Stimulated activated CD4-positive, alpha-beta T cell treated with anti-CD3 and anti-CD28 coated beads, TNF-alpha, amount 100 ng/mL, for 48 hours (primary cell): ENCODE measurements at regions not wholly inside any gene's neighbourhood (a gene's known extent, or its start where the extent isn't known, plus 50 kb on each side); places are given as distances from the start of the nearest gene placed in this dataset.
A peak's percentile ranks its signal among the peaks of the same experiment; 100 is the strongest.
"Not testable (repeated sequence)": the region's sequence is repeated elsewhere in the genome, so short reads cannot be mapped to it uniquely, and the experiment has no call there.

ENCODE experiments used
- DNase-seq, 3 donors: peaks; one replicate each; pipeline ENCODE4 v3.0.0-alpha.2; 2020; ENCODE audit warnings: low read depth in 3 of 3

DNA sequence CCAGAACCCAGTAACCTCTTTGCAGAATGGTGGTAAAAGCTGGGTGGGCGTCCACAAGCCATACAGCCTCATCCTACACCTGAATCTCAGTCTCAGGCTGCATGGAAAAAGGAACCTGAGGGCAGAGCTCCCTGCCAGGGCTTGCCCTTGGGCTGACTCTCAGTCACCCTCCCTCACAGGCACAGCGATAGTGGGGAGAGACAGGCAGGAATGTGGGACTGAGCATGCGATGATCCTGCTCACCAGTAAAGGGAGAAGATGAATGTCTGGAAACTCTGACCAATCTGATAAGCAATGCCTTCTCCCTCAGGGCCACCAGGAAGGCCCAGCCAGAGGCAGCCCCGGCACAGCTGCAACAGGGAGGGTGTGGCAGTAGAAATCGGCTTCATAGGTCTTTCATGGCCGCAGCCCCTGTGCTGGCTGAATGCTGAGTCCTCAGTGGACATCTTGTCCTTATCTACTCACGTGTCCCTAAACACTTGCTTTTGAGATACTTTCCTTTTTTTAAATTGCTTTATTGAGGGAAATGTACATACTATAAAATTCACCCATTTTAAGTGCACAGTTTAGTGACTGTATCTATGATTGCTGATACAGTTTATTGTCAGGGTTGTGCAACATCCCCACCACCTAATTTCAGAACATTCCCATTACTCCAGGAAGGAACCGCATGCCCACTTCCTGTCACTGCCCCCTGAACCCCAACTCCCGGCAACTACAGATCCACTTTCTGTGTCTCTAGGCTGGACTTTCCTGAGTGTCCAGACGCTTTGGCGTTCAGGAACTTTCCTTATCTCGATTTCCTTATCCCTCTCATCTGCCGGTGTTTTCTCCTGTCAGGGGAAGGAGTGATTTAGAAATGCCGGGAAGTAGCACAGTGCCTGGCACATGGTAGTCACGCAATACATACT is 258.1 kb downstream of the PCNX1 start:
- DNase-seq = no peak

DNA sequence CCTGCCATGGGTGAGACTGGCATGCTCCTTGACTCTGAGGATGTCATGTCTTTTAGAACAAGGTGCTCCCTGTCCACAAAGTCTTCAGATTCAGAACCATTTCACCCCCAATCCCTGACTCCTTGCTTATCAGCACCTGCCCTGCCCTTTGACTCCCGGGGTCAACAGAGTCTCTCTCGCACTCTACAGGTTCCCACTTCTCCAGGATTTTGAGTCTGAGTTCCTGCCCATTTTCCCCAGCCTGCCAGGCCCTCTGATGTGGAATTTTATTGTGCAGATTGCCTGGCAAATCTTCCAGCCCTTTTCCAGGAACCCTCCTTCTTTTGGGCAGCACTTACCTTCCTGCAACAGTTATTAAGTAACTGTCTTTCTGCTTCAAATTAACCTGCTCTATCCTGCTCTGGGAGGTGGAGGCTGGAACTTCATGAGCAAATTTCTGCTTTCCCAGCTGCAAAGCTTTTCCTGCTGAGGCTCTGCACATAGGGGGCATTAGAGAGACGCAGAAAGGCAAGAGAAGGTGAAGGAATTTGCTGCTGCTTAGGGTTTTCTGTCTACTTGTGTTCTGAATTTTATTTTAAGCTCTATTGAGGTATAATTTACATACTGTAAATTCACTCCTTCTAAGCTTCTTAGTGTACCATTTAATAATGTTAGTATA is 259.1 kb downstream of the PCNX1 start:
- DNase-seq = no peak

DNA sequence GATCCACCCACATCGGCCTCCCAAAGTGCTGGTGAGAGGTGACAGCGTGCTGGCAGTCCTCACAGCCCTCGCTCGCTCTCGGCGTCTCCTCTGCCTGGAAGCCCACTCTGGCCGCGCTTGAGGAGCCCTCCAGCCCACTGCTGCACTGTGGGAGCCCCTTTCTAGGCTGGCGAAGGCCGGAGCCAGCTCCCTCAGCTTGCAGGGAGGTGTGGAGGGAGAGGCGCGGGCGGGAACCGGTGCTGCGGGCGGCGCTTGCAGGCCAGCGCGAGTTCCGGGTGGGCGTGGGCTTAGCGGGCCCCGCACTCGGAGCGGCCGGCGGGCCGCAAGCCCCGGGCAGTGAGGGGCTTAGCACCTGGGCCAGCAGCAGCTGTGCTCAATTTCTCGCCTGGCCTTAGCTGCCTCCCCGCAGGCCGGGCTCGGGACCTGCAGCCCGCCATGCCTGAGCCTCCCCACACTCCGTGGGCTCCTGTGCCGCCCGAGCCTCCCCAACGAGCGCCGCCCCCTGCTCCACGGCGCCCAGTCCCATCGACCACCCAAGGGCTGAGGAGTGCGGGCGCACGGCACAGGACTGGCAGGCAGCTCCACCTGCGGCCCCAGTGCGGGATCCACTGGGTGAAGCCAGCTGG is 260.2 kb downstream of the PCNX1 start:
- DNase-seq = not testable (repeated sequence)

DNA sequence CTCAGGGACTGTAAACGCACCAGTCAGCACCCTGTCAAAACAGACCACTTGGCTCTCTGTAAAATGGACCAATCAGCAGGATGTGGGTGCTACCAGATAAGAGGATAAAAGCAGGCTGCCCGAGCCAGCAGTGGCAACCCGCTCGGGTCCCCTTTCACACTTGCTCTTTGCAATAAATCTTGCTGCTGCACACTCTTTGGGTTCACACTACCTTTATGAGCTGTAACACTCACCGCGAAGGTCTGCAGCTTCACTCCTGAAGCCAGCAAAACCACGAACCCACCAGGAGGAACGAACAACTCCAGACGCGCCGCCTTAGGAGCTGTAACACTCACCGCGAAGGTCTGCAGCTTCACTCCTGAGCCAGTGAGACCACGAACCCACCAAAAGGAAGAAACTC is 260.9 kb downstream of the PCNX1 start:
- DNase-seq = peak in 1 of 3 donors; percentile 9

DNA sequence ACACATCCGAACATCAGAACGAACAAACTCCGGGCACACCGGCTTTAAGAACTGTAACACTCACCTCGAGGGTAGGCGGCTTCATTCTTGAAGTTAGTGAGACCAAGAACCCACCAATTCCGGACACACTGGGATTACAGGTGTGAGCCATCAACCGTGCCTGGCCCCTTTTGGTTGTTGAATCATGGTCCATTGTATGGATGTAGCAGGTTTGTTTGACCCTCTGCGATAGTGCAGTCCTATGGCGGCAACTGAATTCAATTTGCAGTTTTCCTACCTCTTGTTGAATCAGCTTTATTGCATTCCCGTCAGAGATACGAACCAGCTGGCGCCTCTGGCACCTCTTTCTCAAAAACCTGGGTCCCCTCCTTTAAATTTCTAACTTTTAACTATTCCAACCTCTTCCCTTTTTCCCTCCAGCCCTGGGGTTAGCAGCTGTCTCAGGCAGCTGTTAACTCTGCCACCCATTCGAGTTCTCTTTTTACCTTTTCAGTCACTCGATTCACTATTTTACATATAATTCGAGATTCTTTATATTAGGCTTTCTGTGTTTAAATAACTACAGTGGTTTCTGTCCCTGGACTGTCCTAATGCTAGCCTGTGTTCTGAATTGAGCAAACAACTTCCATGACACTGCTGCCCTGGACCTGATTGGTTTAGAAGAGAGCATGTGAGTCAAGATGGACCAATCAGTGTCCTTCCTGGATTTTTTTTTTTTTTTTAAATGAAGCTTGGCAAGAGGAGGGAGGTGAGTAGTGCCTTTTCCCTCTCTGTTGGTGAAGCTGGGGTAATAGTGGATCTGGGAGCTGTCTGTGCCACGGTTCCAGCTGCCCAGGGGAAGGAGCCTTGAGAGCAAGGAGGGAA is 261.5 kb downstream of the PCNX1 start:
- no peak for DNase-seq

DNA sequence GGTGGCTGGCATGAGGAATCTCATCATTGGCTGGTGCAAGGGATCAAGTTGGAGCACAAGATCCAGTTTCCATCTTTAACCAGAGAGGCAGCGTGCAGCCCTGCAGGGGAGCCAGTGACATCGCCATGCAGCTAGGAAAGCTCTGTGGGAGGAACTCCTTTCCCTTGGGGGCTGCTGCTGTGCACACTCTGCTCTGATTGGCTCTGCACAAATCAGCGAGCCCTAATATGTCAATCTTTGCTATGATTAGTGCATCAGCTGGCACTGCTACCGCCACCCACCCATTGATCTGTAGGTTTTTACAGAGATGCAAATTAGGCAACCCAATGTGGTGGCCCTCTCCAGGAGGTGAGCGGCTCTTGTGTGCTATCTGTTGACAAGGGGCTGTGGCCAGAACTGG is 262.6 kb downstream of the PCNX1 start:
- DNase-seq = no peak

DNA sequence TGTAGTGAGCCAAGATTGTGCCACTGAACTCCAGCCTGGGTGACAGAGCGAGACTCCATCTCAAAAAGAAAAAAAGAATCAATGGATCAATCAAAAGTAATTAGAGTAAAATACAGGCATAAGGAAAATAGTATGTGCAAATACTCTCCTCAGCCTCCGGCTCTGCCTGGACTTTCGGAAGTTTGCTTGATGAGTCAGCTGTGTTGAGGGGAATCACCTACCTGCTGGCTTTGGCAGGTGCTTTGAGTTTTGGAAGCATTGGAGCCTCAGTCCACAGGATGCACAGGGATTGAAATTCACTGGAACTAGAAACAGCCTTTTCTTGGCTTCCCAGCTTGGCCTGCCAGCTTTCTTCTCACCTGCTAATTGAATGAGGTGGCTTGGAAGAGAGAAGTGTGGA is 268.2 kb downstream of the PCNX1 start:
- no peak for DNase-seq

DNA sequence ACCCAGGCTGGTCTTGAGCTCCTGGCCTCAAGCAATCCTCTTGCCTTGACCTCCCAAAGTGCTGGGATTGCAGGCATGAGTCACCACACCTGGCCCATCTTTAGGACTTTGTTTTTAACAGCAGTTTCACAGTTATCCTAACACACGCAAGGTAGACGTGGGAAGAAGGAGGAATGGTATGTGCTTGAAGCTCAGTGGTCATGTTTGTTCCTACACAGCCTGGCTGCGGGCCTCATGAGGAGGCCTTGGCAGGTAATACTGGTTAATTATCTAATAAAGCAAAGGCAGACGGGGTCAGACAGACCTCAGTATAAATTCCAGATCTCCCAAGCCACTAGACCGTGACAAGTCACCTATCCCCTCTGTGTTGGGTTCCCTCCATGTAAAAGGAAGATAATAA is 271.8 kb downstream of the PCNX1 start:
- no peak for DNase-seq

DNA sequence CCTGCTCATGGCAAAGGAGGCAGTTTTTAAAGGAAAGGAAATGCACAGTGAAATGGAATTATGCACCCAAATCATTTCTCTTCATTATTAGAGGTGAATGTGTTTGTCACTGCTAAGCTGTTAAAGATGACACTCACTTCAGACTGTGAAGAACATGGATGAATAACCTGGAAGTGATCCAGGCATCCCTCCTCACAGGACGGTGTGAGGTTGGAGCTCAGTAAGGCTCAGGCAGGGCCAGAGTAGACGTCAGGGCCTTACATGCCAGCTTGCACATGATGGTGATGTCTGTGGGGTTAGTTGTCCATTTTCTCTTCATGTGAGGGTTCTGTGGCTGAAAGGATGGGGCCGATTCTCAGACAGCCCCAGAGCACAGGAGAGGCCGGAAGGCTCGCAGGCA is 273.1 kb downstream of the PCNX1 start:
- DNase-seq = no peak

DNA sequence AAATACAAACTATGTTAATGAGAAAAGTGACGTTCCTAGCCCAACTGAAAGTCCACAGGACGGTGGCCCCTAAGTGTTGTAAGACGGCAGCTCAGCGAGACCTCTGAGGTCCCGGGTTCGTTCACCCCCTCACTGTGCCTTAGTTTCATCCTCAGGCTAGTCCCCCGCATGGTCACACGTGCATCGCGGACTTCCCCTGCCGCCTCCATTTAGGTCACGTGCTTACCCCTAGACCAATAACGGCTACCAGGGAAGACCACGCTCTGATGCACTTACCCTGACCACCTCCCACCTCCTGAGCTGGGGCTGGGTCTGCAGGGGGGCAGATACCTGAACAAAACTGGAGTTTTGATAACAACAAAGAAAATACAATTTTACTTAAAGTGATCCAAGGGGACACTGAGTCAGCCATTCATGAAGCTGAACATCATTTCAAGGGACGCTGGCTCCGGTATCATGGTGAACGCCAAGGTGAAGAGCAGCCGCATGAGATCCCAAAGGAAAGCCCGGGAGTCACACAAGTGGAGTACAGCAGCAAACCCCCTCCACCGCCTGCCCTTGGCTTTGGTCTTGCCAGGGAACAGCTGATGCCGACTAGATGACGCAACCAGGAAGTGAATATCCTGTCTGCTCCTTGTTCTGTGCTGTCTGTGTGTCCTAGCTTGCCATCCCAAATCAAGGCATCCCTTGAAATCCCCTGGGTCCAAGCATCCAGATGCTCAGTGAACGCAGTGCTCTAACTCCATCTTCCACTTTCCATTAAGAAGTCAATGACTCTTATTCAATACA is 274.1 kb downstream of the PCNX1 start:
- DNase-seq = no peak

DNA sequence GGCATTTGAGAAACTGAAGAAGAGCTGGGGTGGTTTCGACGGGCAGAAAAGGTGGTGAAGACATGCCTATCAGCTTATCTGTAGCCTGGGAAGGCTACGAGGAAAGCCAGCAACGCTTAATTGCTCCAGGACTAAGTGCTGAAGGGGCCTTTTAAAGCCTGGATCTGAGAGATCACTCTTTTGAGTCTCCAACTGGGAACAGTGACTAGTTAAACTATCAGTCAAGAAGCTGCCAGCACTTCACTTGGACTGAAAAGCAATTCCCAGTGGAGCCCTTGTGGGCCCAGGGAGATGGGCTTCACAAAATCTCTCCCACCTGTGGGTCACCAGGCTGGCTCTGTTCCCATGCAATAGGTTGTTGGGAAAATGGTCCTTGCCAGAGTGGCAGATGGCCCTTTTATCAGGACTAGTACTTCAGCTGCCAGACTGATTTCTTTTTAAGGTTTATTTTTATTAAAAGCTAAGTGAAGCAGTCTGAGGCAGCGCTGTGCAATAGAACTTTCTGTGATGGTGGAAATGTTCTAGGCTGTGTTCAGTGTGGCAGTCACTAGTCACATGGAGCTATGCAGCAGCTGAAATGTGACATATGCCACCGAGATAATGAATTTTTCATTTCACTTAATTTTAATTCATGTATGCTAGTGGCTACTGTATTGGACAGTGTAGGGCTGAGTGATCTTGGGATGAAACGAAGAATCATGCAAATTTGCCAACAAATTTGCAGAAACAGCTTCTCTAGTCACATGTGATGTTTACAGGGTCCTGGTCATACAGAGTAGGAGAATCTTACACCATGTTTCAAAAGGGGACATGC is 276.8 kb downstream of the PCNX1 start:
- no peak for DNase-seq

DNA sequence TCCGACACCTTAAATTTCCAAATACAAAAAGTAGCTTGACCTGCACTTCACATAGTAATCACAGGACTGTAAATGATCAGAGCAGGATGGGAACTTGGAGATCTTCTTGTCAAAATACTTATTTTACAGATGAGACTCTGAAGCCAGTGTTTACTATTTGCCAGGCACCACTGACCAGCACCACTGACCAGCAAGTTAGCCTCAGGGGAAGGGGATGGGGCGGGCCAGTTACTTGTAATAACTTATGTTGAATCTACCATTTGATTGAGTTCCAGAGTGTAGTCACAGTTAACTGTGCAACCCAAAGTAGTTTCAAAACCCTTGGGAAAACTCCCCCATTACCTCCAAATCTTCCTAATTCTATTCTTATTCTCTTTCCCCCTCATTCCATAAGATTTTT is 278.4 kb downstream of the PCNX1 start:
- DNase-seq = no peak

DNA sequence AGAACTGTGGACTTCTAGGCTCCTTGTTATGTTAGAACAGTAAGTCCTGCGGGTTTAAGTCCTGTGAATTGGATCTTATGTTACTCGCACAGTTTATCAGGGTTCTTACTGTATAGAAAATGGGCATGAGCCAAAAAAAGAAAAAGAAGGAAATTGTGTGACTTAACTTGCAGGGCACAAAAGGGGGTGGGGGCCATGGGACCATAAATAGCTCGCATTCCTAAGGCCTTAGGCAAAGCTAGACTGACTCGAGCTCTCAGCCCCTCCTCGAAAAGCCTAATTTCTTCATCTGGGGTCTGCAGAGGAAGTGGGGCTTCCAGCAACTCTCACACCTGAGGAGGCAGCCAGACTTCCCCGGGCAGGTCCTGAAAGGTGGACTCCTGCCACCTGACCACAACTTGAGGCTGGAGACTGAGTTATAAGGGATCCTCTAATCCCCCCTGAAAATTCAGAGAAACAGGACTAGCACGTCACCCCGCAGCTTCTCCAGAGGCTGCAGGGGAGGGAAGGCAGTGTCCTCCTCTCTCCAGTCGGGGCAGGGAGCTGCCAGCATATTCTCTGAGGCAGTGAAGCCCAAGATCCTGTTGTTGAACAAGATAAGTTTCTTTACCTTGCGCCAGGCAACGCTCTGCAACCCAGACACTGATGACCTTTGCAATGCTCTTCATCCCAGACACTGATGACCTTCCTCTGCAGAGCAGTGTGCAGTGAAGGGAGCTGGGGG is 280.5 kb downstream of the PCNX1 start:
- no peak for DNase-seq

DNA sequence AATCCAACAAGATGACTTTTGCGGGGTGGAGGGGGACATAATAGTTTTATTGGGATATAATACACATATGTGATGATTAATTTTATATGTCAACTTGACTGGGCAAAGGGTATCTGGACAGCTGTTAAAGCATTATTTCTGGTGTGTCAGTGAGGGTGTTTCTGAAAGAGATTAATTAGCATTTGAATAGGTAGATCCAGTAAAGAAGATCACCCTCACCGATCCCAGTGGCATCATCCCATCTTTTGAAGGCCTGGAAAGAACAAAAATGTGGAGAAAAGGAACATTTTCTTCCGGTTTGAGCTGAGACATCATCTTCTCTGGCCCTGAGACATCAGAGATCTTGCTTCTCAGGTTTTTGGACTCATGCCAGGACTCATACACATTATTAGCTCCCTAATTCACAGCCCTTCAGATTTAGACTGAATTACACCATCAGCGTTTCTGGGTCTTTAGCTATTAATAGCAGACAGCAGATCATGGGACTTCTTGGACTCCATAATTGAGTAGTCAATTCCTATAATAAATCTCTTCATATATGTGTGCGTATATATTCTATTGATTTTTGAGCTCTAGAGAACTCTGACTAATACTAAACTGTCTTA is 283.6 kb downstream of the PCNX1 start:
- no peak for DNase-seq

DNA sequence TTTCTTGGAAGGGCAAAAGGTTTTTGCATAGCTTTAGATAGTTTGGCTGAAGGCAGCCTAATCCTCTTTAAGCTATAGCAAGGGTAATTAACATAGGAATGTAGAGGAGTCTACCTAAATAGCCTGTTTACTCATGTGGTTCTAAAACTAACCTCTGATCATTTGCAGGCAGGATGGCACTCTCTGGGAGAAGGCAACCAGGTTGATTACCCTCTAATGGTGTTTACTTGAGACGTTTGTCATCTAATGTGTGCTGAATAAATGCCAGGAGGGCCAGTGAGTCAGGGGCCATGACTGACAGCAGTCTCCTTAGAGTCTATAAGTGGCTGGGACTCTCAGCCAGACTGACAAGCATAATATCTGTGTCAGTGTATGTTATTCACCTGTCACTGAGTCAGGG is 286.4 kb downstream of the PCNX1 start:
- DNase-seq = no peak

DNA sequence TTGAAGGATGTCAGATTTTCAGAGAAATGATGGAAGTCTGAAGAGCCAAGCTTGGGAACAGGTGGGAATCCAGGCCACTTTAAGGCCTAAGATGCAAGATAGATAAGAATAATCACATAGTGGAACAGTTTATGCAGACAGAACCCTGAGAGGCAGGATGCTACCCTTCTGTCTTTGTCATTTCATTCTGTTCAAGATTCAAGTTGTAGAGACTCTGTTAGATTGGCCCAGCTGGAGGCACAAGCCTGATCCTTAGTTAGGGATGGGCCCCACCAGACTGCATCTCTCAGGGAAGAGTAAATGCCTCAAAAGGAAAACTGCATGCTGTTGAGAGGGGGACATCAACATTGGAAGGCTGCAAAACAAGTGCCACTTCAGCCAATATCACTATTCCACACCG is 287.0 kb downstream of the PCNX1 start:
- DNase-seq = no peak

DNA sequence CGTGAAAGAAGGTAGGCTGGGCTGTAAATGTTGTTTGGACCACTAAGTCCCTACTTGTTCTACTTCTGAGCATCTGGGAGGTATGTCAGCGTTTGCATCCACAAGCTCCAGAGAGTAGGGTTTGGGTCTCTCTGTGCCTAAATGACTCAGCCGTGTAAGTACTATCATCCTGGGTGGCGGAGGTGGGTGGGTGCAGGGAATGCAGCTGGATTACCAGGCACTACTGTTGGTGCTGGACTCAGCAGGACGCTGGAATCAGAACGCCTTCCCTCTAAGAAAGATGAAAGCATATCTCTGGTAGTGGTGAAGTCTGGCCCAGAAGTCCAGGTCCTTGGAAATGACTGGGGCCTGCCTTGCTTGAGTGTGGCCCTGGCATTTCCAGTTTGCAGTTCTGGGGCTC is 289.7 kb downstream of the PCNX1 start:
- no peak for DNase-seq

DNA sequence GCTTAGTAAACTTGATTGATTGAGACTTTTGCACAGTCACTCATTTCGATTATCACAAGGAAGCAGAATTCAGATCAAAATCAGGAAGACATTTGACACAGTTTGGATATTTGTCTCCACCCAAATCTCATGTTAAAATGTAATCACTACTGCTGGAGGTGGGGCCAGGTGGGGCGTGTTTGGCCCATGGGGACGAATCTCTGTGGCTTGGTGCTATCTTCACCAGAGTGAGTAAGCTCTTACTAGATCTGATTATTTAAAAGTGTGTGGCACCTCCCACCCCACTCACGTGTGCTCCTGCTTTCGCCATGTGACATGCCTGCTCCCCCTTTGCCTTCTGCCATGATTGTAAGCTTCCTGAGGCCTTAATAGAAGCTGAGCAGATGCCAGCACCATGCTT is 291.4 kb downstream of the PCNX1 start:
- DNase-seq = no peak

DNA sequence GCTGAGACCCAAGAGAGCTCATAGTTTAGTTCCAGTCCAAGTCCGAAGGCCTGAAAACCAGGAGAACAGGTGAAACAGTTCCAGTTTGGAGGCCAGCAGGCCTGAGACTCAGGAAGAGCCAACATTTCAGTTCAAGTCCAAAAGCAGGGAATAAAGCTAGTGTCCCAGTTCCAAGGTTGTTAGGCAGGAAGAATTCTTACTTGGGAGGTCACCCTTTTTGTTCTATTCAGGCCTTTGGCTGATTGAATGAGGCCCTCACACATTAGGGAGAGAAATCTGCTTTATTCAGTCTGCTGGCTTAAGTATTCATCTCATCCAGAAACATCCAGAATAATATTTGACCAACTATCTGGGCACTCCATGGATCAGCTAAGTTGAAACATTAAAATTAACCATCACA is 294.6 kb downstream of the PCNX1 start:
- DNase-seq = no peak
